ENCODE measurements at regions not wholly inside any gene's neighbourhood (a gene's known extent, or its start where the extent isn't known, plus 50 kb on each side); places are given as distances from the start of the nearest gene placed in this dataset.

DNA sequence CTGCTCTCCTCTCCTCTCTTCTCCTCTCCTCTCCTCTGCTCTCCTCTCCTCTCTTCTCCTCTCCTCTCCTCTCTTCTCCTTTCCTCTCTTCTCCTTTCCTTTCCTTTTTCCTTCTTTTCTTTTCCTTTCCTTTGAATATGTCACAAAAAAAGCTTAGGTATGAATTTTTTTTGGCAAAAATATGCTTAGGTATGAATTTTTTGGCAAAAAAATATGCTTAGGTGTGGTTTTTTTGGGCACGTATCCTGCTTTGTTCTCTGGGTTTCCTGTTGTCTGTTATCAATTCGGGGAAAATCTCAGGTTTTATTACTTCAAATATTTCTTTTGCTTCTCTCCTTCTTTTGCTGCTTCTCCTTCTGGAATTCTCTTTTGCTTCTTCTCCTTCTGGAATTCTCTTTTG, 155.5 kb upstream of the PMEPA1 start:
- TF ChIP-seq, protein P1, sequence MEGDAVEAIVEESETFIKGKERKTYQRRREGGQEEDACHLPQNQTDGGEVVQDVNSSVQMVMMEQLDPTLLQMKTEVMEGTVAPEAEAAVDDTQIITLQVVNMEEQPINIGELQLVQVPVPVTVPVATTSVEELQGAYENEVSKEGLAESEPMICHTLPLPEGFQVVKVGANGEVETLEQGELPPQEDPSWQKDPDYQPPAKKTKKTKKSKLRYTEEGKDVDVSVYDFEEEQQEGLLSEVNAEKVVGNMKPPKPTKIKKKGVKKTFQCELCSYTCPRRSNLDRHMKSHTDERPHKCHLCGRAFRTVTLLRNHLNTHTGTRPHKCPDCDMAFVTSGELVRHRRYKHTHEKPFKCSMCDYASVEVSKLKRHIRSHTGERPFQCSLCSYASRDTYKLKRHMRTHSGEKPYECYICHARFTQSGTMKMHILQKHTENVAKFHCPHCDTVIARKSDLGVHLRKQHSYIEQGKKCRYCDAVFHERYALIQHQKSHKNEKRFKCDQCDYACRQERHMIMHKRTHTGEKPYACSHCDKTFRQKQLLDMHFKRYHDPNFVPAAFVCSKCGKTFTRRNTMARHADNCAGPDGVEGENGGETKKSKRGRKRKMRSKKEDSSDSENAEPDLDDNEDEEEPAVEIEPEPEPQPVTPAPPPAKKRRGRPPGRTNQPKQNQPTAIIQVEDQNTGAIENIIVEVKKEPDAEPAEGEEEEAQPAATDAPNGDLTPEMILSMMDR (IDR thresholded peaks at IDR 0.05): no peak
- no peak for TF ChIP-seq POLR2A (IDR thresholded peaks at IDR 0.05)

Data from uterus (tissue), 2 donors.